GM23338 (cell line): ENCODE measurements at regions not wholly inside any gene's neighbourhood (a gene's known extent, or its start where the extent isn't known, plus 50 kb on each side); places are given as distances from the start of the nearest gene placed in this dataset.

Experiments used
- ATAC-seq: fragments of 200-7000 bp; cut with Tn5 transposase; 3 replicates; pipeline ENCODE4 v1.9.1; 2020
- DNase-seq: peaks from one replicate; pipeline ENCODE4 v3.0.0-alpha.2; 2015; ENCODE audit warnings: low spot score
- H2AFZ ChIP-seq: fragments of 200-600 bp; sonication (generic); 2 replicates; pipeline ENCODE4 v1.8.0; 2016; ENCODE audit warnings: antibody characterized with exemption, mild to moderate bottlenecking, moderate library complexity
- H3F3A ChIP-seq: fragments of 200-600 bp; sonication (generic); replicated peaks from 2 replicates; pipeline ENCODE4 v1.8.0; 2017; ENCODE audit warnings: antibody characterized with exemption, mixed run types, low read depth
- H3K27ac ChIP-seq: fragments of 200-600 bp; sonication (generic); 2 replicates; pipeline ENCODE4 v1.6.1; 2016; ENCODE audit warnings: low read depth
- H3K27me3 ChIP-seq: fragments of 200-600 bp; sonication (generic); 2 replicates; pipeline ENCODE4 v1.8.0; 2016; ENCODE audit warnings: mild to moderate bottlenecking, mixed run types, moderate library complexity; ENCODE audit not compliant: insufficient read depth
- H3K36me3 ChIP-seq: fragments of 200-600 bp; sonication (generic); 2 replicates; pipeline ENCODE4 v1.8.0; 2016; ENCODE audit warnings: mild to moderate bottlenecking; ENCODE audit not compliant: insufficient read depth
- H3K4me1 ChIP-seq: fragments of 200-600 bp; sonication (generic); 2 replicates; pipeline ENCODE4 v1.8.0; 2016; ENCODE audit warnings: mild to moderate bottlenecking, moderate library complexity; ENCODE audit not compliant: insufficient read depth
- H3K4me2 ChIP-seq: fragments of 200-600 bp; sonication (generic); 2 replicates; pipeline ENCODE4 v1.7.1; 2017; ENCODE audit warnings: mixed run types
- H3K4me3 ChIP-seq: fragments of 200-600 bp; sonication (generic); 2 replicates; pipeline ENCODE4 v1.6.1; 2016; ENCODE audit warnings: mixed run types
- H3K79me2 ChIP-seq: fragments of 200-600 bp; sonication (generic); replicated peaks from 2 replicates; pipeline ENCODE4 v1.8.0; 2017; ENCODE audit warnings: mild to moderate bottlenecking; ENCODE audit not compliant: insufficient read depth
- H3K9me2 ChIP-seq: fragments of 200-600 bp; sonication (generic); 2 replicates; pipeline ENCODE4 v1.8.0; 2017; ENCODE audit not compliant: insufficient read depth
- H4K20me1 ChIP-seq: fragments of 200-600 bp; sonication (generic); replicated peaks from 2 replicates; pipeline ENCODE4 v1.8.0; 2017; ENCODE audit warnings: mild to moderate bottlenecking; ENCODE audit not compliant: insufficient read depth
- H3K27ac Mint-ChIP-seq: 2 replicates; pipeline ENCODE4 v1.8.0; 2020; ENCODE audit warnings: inconsistent platforms, mild to moderate bottlenecking, moderate library complexity, mixed read lengths
- H3K27me3 Mint-ChIP-seq: 3 replicates; pipeline ENCODE4 v1.8.0; 2022; ENCODE audit warnings: low read depth, mild to moderate bottlenecking, moderate library complexity, mixed read lengths, inconsistent platforms; ENCODE audit not compliant: insufficient read depth, poor library complexity
- H3K36me3 Mint-ChIP-seq: 3 replicates; pipeline ENCODE4 v1.8.0; 2021; ENCODE audit warnings: low read depth, mild to moderate bottlenecking, inconsistent platforms, moderate library complexity, mixed read lengths
- H3K4me1 Mint-ChIP-seq: 3 replicates; pipeline ENCODE4 v1.8.0; 2020; ENCODE audit warnings: mild to moderate bottlenecking, inconsistent platforms, mixed read lengths
- H3K4me3 Mint-ChIP-seq: 3 replicates; pipeline ENCODE4 v1.8.0; 2021; ENCODE audit warnings: moderate library complexity, mild to moderate bottlenecking, inconsistent platforms, mixed read lengths
- H3K9me3 Mint-ChIP-seq: 3 replicates; pipeline ENCODE4 v1.8.0; 2020; ENCODE audit warnings: moderate library complexity, mild to moderate bottlenecking, inconsistent platforms, mixed read lengths
- REST ChIP-seq: IDR thresholded peaks from one replicate; pipeline ENCODE4 v1.6.1; 2018; ENCODE audit warnings: antibody characterized with exemption; ENCODE audit not compliant: unreplicated experiment
- ZNF114 ChIP-seq: fragments of 250-450 bp; sonication (Bioruptor Pico); IDR thresholded peaks from 2 replicates; pipeline ENCODE4 v1.5.0; 2020; ENCODE audit warnings: mild to moderate bottlenecking, moderate library complexity
- TF ChIP-seq, protein P1 (sequence below): fragments of 250-450 bp; sonication (Bioruptor Pico); IDR thresholded peaks from 2 replicates; pipeline ENCODE4 v1.5.0; 2020; ENCODE audit warnings: mild to moderate bottlenecking, moderate library complexity

- no peaks in the 10 kb centered on the region for H3K27me3 ChIP-seq
- no peak overlapping the region for H3K27ac Mint-ChIP-seq
- H3K36me3 ChIP-seq = no peaks in the 10 kb centered on the region
- no peaks in the 10 kb centered on the region for H3K79me2 ChIP-seq
- no peak for ATAC-seq
- no peak overlapping the region for H3K4me3 ChIP-seq
- no peak overlapping the region for H3K4me2 ChIP-seq
- no peaks in the 10 kb centered on the region for H3F3A ChIP-seq
- peaks cover 11% of the 10 kb centered on the region; the same call in 1 of the 2 replicates for H3K4me1 ChIP-seq
- no peak overlapping the region for H2AFZ ChIP-seq
- no peaks in the 10 kb centered on the region; the same call in 1 of the 2 replicates for H3K9me2 ChIP-seq
- H3K9me3 Mint-ChIP-seq = no peaks in the 10 kb centered on the region
- no peaks in the 10 kb centered on the region for H3K36me3 Mint-ChIP-seq
- DNase-seq = no peak
- TF ChIP-seq ZNF114 (no peak), REST (no peak)
- TF ChIP-seq, protein P1, sequence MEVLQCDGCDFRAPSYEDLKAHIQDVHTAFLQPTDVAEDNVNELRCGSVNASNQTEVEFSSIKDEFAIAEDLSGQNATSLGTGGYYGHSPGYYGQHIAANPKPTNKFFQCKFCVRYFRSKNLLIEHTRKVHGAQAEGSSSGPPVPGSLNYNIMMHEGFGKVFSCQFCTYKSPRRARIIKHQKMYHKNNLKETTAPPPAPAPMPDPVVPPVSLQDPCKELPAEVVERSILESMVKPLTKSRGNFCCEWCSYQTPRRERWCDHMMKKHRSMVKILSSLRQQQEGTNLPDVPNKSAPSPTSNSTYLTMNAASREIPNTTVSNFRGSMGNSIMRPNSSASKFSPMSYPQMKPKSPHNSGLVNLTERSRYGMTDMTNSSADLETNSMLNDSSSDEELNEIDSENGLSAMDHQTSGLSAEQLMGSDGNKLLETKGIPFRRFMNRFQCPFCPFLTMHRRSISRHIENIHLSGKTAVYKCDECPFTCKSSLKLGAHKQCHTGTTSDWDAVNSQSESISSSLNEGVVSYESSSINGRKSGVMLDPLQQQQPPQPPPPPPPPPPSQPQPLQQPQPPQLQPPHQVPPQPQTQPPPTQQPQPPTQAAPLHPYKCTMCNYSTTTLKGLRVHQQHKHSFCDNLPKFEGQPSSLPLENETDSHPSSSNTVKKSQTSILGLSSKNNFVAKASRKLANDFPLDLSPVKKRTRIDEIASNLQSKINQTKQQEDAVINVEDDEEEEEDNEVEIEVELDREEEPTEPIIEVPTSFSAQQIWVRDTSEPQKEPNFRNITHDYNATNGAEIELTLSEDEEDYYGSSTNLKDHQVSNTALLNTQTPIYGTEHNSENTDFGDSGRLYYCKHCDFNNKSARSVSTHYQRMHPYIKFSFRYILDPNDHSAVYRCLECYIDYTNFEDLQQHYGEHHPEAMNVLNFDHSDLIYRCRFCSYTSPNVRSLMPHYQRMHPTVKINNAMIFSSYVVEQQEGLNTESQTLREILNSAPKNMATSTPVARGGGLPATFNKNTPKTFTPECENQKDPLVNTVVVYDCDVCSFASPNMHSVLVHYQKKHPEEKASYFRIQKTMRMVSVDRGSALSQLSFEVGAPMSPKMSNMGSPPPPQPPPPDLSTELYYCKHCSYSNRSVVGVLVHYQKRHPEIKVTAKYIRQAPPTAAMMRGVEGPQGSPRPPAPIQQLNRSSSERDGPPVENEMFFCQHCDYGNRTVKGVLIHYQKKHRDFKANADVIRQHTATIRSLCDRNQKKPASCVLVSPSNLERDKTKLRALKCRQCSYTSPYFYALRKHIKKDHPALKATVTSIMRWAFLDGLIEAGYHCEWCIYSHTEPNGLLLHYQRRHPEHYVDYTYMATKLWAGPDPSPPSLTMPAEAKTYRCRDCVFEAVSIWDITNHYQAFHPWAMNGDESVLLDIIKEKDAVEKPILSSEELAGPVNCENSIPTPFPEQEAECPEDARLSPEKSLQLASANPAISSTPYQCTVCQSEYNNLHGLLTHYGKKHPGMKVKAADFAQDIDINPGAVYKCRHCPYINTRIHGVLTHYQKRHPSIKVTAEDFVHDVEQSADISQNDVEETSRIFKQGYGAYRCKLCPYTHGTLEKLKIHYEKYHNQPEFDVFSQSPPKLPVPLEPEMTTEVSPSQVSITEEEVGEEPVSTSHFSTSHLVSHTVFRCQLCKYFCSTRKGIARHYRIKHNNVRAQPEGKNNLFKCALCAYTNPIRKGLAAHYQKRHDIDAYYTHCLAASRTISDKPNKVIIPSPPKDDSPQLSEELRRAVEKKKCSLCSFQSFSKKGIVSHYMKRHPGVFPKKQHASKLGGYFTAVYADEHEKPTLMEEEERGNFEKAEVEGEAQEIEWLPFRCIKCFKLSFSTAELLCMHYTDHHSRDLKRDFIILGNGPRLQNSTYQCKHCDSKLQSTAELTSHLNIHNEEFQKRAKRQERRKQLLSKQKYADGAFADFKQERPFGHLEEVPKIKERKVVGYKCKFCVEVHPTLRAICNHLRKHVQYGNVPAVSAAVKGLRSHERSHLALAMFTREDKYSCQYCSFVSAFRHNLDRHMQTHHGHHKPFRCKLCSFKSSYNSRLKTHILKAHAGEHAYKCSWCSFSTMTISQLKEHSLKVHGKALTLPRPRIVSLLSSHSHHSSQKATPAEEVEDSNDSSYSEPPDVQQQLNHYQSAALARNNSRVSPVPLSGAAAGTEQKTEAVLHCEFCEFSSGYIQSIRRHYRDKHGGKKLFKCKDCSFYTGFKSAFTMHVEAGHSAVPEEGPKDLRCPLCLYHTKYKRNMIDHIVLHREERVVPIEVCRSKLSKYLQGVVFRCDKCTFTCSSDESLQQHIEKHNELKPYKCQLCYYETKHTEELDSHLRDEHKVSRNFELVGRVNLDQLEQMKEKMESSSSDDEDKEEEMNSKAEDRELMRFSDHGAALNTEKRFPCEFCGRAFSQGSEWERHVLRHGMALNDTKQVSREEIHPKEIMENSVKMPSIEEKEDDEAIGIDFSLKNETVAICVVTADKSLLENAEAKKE (CRISPR knock-in tag) = no peak
- no peaks in the 10 kb centered on the region for H3K27me3 Mint-ChIP-seq
- H3K4me1 Mint-ChIP-seq = no peaks in the 10 kb centered on the region
- H3K27ac ChIP-seq = no peak overlapping the region
- H3K4me3 Mint-ChIP-seq = no peak overlapping the region
- H4K20me1 ChIP-seq = no peaks in the 10 kb centered on the region
Observed at GRCh38 chr5:61924251-61924650, 381.8 kb upstream of the KIF2A start.
